ENCODE measurements at regions not wholly inside any gene's neighbourhood (a gene's known extent, or its start where the extent isn't known, plus 50 kb on each side); places are given as distances from the start of the nearest gene placed in this dataset.

DNA sequence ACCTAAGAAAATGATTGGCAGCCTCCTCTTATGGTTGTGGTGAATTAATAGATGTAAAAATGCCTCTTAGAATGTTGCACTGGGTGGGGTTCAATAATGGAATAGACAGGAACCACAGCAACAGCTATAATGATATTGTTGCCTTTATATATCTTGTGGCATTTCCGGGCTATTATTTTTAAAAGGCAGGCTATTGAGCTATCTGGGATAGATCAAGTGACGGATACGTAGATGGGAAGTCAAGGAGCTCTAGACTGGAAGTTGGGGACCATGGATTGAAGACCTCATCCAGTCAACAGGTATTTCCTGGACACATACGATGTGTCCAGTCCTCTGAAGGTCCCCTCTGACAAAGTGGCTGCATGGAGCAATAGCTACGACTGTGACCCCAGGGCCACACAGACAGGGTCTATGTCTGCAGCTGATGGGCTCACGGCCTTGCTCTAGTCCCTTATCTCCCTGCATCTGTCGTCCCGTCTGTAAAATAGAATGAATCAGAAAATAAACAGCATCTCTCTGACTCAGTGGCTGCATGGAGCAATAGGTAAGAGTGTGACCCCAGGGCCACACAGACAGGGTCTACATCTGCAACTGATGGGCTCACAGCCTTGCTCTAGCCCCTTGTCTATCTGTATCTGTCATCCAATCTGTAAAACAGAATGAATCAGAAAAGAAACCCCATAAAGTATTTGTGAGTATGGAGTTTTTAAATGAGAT, 117.7 kb upstream of the FOXF1 start:
- Histone ChIP-seq H3K9ac (no peak overlapping the region), H4K20me1 (no peaks in the 10 kb centered on the region), H3K4me2 (peak overlapping the region in 6 of 11 experiments; percentile 41 to 65 (median 46); a peak in 11 of 22 replicates), H3K36me3 (no peaks in the 10 kb centered on the region), H3K27me3 (no peaks in the 10 kb centered on the region), H3K9me3 (replicated peaks in 1 of 11) (no peaks in the 10 kb centered on the region), H3K4me3 (no peak overlapping the region), H3K27ac (no peak overlapping the region), H3K4me1 (peaks cover 10 to 31% (median 16%) of the 10 kb centered on the region in 10 experiments)
- TF ChIP-seq Cebpa-rat (IDR thresholded peaks at IDR 0.05): no peak

DNA sequence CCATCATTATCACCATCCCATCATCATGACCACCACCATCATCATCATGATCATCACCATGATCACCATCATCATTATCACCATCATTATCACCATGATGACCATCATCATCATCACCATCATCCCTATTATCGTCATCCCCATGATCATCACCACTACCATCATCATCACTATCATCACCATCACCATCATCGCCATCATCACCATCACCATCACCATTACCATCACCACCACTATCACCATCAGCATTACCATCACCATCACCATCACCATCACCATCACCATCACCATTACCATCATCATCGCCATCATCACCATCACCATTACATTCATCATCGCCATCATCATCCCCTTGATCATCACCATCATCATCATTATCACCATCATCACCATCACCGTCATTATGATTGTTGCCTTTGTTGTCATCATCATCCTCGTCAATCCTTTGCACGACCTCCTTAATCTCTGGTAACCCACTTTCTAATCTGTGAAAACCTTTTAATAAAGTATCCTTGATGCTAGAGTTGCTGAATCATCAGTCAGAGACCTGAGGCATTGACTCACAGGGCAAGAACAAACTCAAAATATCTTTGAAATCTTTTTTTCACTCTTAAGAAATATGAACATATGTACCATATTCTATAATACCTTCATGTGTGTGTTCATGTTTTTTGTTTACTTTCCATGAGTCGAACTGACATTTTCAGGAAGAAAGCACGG, 116.3 kb upstream of the FOXF1 start:
- Histone ChIP-seq H4K20me1 (no peaks in the 10 kb centered on the region), H3K9ac (no peak overlapping the region), H3K4me1 (peaks cover 6 to 20% (median 11%) of the 10 kb centered on the region in 10 experiments; a peak in 18 of 20 replicates), H3K9me3 (replicated peaks in 1 of 11) (no peaks in the 10 kb centered on the region), H3K4me2 (no peak overlapping the region), H3K4me3 (no peak overlapping the region), H3K27me3 (no peaks in the 10 kb centered on the region), H3K27ac (no peak overlapping the region), H3K36me3 (no peaks in the 10 kb centered on the region)
- TF ChIP-seq Cebpa-rat (IDR thresholded peaks at IDR 0.05): no peak

DNA sequence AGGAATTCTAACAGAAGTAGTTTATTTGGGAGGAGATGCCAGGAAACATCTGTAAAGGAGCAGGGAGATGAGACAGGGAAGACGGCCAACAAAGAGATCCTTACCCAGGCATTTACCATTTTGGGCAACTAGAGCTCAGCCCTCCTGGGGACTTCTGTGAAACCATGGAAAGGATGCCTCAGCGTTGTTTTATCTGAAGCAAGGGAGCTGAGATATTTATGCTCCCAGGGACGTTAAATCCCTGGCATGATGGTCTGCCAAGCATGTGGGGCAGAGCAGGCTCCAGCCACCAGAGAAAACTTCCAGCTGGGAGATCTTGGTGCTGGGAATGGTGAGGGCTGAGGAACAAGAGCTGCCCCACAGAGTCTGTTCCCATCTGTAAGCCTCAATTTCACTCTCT, 114.8 kb upstream of the FOXF1 start:
- no peak overlapping the region for H3K4me2 ChIP-seq

DNA sequence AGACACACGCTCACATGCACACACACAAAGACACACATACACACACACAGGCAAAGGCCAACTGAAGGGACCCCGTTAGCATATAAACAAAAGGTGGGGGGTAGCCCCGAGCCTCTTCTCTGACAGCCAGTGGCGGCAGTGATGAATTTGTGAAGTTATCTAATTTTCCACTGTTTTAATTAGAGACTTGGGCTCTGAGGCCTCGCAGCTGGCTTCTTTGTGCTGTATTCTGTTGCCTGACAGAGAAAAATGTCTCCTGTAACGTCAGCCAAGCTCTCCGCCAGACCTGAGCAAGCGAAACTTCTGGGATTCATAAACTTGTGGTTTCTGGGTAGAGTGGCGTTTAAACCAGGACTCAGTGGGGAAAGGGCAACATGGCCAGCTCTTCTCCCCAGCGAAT, 113.9 kb upstream of the FOXF1 start:
- no peaks in the 10 kb centered on the region for H3K36me3 ChIP-seq
- H3K4me1 ChIP-seq: peaks cover 6 to 13% (median 9%) of the 10 kb centered on the region in 10 experiments; a peak in 17 of 20 replicates
- no peak overlapping the region for H3K4me3 ChIP-seq
- H3K9me3 ChIP-seq (replicated peaks in 1 of 11): no peaks in the 10 kb centered on the region
- TF ChIP-seq Cebpa-rat (IDR thresholded peaks at IDR 0.05): no peak
- no peaks in the 10 kb centered on the region for H3K27me3 ChIP-seq
- H3K4me2 ChIP-seq: no peak overlapping the region
- H3K27ac ChIP-seq: no peak overlapping the region
- no peaks in the 10 kb centered on the region for H4K20me1 ChIP-seq
- no peak overlapping the region for H3K9ac ChIP-seq

More for the DNA sequence above, 114.8 kb upstream of the FOXF1 start:
- H3K9me3 ChIP-seq (replicated peaks in 1 of 11): no peaks in the 10 kb centered on the region
- H3K36me3 ChIP-seq: no peaks in the 10 kb centered on the region
- no peak overlapping the region for H3K27ac ChIP-seq
- peaks cover 6 to 14% (median 10%) of the 10 kb centered on the region in 10 experiments; a peak in 17 of 20 replicates for H3K4me1 ChIP-seq
- no peak overlapping the region for H3K4me3 ChIP-seq
- H3K27me3 ChIP-seq: no peaks in the 10 kb centered on the region
- H4K20me1 ChIP-seq: no peaks in the 10 kb centered on the region
- TF ChIP-seq Cebpa-rat (IDR thresholded peaks at IDR 0.05): no peak
- no peak overlapping the region for H3K9ac ChIP-seq

DNA sequence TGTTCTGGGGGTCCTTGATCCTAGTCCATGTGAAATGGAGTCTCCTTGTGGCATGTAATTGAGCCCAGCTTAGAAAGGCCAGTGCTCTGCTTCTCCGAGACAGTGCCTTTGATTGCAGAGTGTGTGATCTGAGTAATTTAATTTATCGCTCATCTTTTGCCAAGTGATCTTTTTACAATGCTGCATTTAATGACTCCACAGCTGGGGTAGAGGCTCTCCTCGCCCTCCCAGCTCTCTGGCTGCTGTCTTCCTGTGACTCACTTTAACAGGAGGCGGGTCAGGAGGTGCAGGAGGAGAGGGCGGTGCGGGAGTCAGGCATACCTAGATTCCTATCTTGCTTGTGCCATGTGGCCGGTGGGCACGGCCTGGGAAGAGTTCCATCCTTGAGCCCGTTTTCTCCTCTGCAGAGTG, 113.4 kb upstream of the FOXF1 start:
- H3K4me2 ChIP-seq: no peak overlapping the region
- H3K27me3 ChIP-seq: no peaks in the 10 kb centered on the region
- H4K20me1 ChIP-seq: no peaks in the 10 kb centered on the region
- H3K9ac ChIP-seq: no peak overlapping the region
- H3K4me1 ChIP-seq: peaks cover 3 to 8% (median 5%) of the 10 kb centered on the region in 10 experiments; a peak in 17 of 20 replicates
- no peak for TF ChIP-seq Cebpa-rat (IDR thresholded peaks at IDR 0.05)
- H3K9me3 ChIP-seq (replicated peaks in 1 of 11): no peaks in the 10 kb centered on the region
- no peaks in the 10 kb centered on the region for H3K36me3 ChIP-seq
- no peak overlapping the region for H3K4me3 ChIP-seq
- H3K27ac ChIP-seq: no peak overlapping the region

GRCh38 chr16:86398201-86398600, 112.1 kb upstream of the FOXF1 start:
- no peak overlapping the region for H3K9ac ChIP-seq
- no peak for TF ChIP-seq Cebpa-rat (IDR thresholded peaks at IDR 0.05)

DNA sequence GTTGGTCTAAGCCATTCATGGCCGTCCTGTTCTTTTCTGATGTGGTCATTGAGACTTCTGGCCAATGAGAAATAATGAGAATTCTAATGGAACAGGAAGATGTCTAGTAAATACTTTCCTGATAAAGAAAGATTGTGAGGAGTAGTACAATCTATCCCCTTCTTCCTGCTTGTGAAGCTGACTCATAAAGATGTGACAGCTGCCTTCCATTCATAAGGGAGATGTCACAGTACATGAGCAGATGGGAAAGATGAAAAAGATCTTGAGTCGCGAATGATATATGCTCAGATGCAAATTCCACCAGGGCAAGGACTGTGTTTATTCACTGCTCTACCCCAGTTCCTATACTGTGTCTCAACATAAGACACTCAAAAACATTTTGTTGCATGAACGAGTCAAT, 111.7 kb upstream of the FOXF1 start:
- H3K9me3 ChIP-seq (replicated peaks in 1 of 11): no peaks in the 10 kb centered on the region
- no peak for TF ChIP-seq Cebpa-rat (IDR thresholded peaks at IDR 0.05)
- H3K9ac ChIP-seq: no peak overlapping the region
- H4K20me1 ChIP-seq: no peaks in the 10 kb centered on the region
- no peaks in the 10 kb centered on the region for H3K4me1 ChIP-seq
- H3K27ac ChIP-seq: no peak overlapping the region
- H3K4me2 ChIP-seq: no peak overlapping the region
- H3K36me3 ChIP-seq: no peaks in the 10 kb centered on the region
- H3K4me3 ChIP-seq: no peak overlapping the region
- H3K27me3 ChIP-seq: no peaks in the 10 kb centered on the region

More at GRCh38 chr16:86398201-86398600, 112.1 kb upstream of the FOXF1 start:
- no peak overlapping the region for H3K4me2 ChIP-seq
- H4K20me1 ChIP-seq: no peaks in the 10 kb centered on the region
- H3K4me1 ChIP-seq: no peaks in the 10 kb centered on the region
- no peak overlapping the region for H3K27ac ChIP-seq
- no peaks in the 10 kb centered on the region for H3K9me3 ChIP-seq (replicated peaks in 1 of 11)
- no peak overlapping the region for H3K4me3 ChIP-seq
- no peaks in the 10 kb centered on the region for H3K27me3 ChIP-seq
- no peaks in the 10 kb centered on the region for H3K36me3 ChIP-seq

GRCh38 chr16:86401126-86401525, 109.2 kb upstream of the FOXF1 start:
- Histone ChIP-seq H3K9me3 (replicated peaks in 1 of 11) (no peaks in the 10 kb centered on the region), H3K4me2 (no peak overlapping the region), H3K4me3 (no peak overlapping the region), H3K27ac (no peak overlapping the region), H3K9ac (no peak overlapping the region), H3K36me3 (no peaks in the 10 kb centered on the region), H3K27me3 (no peaks in the 10 kb centered on the region), H4K20me1 (no peaks in the 10 kb centered on the region), H3K4me1 (no peaks in the 10 kb centered on the region)
- TF ChIP-seq Cebpa-rat (IDR thresholded peaks at IDR 0.05): no peak

DNA sequence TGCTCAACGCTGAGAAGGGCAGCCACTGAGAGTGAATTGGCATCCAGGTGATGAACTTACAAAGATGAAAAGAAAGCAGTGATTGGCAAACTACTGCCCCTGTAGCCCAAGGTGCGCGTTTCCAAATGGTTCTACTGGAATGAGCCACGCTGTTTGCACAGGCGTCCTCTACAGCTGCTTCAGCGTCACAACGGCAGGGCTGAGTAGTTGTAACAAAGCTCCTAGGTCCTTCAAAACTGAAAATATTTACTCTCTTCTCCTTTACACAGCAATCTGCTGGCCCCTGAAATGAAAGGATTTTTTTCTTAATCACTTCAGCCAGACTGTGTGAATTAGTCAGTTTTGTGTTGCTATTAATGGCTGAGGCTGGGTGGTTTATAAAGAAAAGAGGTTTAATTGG, 107.2 kb upstream of the FOXF1 start:
- H3K36me3 ChIP-seq: no peaks in the 10 kb centered on the region
- H3K27me3 ChIP-seq: no peaks in the 10 kb centered on the region
- no peak overlapping the region for H3K4me3 ChIP-seq
- no peak overlapping the region for H3K9ac ChIP-seq
- H4K20me1 ChIP-seq: no peaks in the 10 kb centered on the region
- no peak overlapping the region for H3K27ac ChIP-seq
- H3K4me1 ChIP-seq: no peaks in the 10 kb centered on the region
- no peaks in the 10 kb centered on the region for H3K9me3 ChIP-seq (replicated peaks in 1 of 11)
- no peak for TF ChIP-seq Cebpa-rat (IDR thresholded peaks at IDR 0.05)
- H3K4me2 ChIP-seq: no peak overlapping the region

All from BLaER1 treated with 17β-estradiol and CSF1 and Interleukin-3, amounts not matched to agents 10 nM and 100 nM (cell line).